H1 (cell line): ENCODE measurements at regions not wholly inside any gene's neighbourhood (a gene's known extent, or its start where the extent isn't known, plus 50 kb on each side); places are given as distances from the start of the nearest gene placed in this dataset.

ENCODE experiments used
- BRCA1 ChIP-seq: IDR thresholded peaks from 2 replicates; pipeline ENCODE4 v1.6.1; 2012; ENCODE audit warnings: low read depth, low read length, improper control_type of control experiment
- CHD2 ChIP-seq: IDR thresholded peaks from 2 replicates; pipeline ENCODE4 v1.6.1; 2012; ENCODE audit warnings: low read length, improper control_type of control experiment
- CTCF ChIP-seq, 3 experiments: IDR thresholded peaks; 1 replicate in 2 of 3; 2 replicates in 1 of 3; pipeline versions ENCODE4 v1.5.1 to v1.6.1; 2011; ENCODE audit warnings: low read length in 3 of 3, mild to moderate bottlenecking in 3 of 3, inconsistent platforms in 2 of 3, low read depth in 1 of 3, moderate library complexity in 1 of 3; ENCODE audit not compliant: insufficient read depth in 1 of 3; ENCODE audit errors: control extremely low read depth in 1 of 3
- EP300 ChIP-seq, 2 experiments: IDR thresholded peaks; 1 replicate in 1 of 2; 2 replicates in 1 of 2; pipeline ENCODE4 v1.6.1; 2011 to 2012; ENCODE audit warnings: low read depth in 2 of 2, low read length in 2 of 2, mild to moderate bottlenecking in 2 of 2, borderline replicate concordance in 1 of 2, inconsistent platforms in 1 of 2, moderate library complexity in 1 of 2
- EZH2 ChIP-seq: fragments of 200-600 bp; sonication (generic); IDR thresholded peaks from 2 replicates; pipeline ENCODE4 v1.7.1; 2012; ENCODE audit warnings: low read depth, mild to moderate bottlenecking, moderate library complexity, low read length, inconsistent platforms; ENCODE audit not compliant: severe bottlenecking
- FOSL1 ChIP-seq: IDR thresholded peaks from 2 replicates; pipeline ENCODE4 v1.6.1; 2011; ENCODE audit warnings: mild to moderate bottlenecking, low read depth, low read length, moderate library complexity; ENCODE audit not compliant: insufficient read depth
- KDM4A ChIP-seq: IDR thresholded peaks from one replicate; pipeline ENCODE4 v1.7.1; 2012; ENCODE audit warnings: low read depth, mild to moderate bottlenecking, moderate library complexity, low read length, inconsistent platforms; ENCODE audit not compliant: severe bottlenecking
- KDM5A ChIP-seq: fragments of 200-600 bp; IDR thresholded peaks from 2 replicates; pipeline ENCODE4 v1.7.1; 2012; ENCODE audit warnings: mild to moderate bottlenecking, low read length, inconsistent platforms, mixed read lengths
- MAFK ChIP-seq: IDR thresholded peaks from 2 replicates; pipeline ENCODE4 v1.6.1; 2012; ENCODE audit warnings: low read depth, mild to moderate bottlenecking, improper control_type of control experiment, low read length
- NRF1 ChIP-seq: IDR thresholded peaks from 2 replicates; pipeline ENCODE4 v1.6.1; 2011; ENCODE audit warnings: mild to moderate bottlenecking, low read depth, low read length, improper control_type of control experiment
- POLR2AphosphoS5 ChIP-seq: IDR thresholded peaks from 2 replicates; pipeline ENCODE4 v1.6.1; 2011; ENCODE audit warnings: low read depth, low read length
- TAF1 ChIP-seq: IDR thresholded peaks from 2 replicates; pipeline ENCODE4 v1.6.1; 2011; ENCODE audit warnings: mild to moderate bottlenecking, low read depth, low read length
- TCF12 ChIP-seq: IDR thresholded peaks from 2 replicates; pipeline ENCODE4 v1.6.1; 2011; ENCODE audit warnings: low read depth, mild to moderate bottlenecking, low read length
- YY1 ChIP-seq: IDR thresholded peaks from 2 replicates; pipeline ENCODE4 v1.6.1; 2011; ENCODE audit warnings: low read depth, mild to moderate bottlenecking, low read length

GRCh38 chr2:48157150-48157549 lies 157.3 kb upstream of the FOXN2 start:
- TF ChIP-seq KDM5A (no peak), CTCF (IDR thresholded peaks at IDR 0.05; ENCODE audit: control extremely low read depth in 1 of 3, insufficient read depth in 1 of 3, low read depth in 1 of 3, low read length in 3 of 3) (no peak), POLR2AphosphoS5 (no peak), TCF12 (no peak), TAF1 (no peak), NRF1 (no peak), KDM4A (no peak), FOSL1 (no peak), CHD2 (no peak), BRCA1 (no peak), EP300 (IDR thresholded peaks at IDR 0.05; ENCODE audit: borderline replicate concordance in 1 of 2, low read depth in 2 of 2, low read length in 2 of 2) (no peak), YY1 (no peak), MAFK (no peak), EZH2 (no peak)
